Esophagus squamous epithelium (tissue), 5 donors: ENCODE measurements at regions not wholly inside any gene's neighbourhood (a gene's known extent, or its start where the extent isn't known, plus 50 kb on each side); places are given as distances from the start of the nearest gene placed in this dataset.

Experiments used
- DNase-seq: peaks from one replicate; lab custom pipeline; 2025; lab: John Stamatoyannopoulos, UW
- H3K27ac ChIP-seq, 4 donors: fragments of 200-600 bp; sonication (generic); one replicate each; pipeline ENCODE4 v1.5.1; 2016 to 2019; ENCODE audit warnings: mild to moderate bottlenecking in 1 of 4
- H3K27me3 ChIP-seq, 4 donors: fragments of 200-600 bp; sonication (generic); 1 replicate in 3 of 4; 2 replicates in 1 of 4; pipeline versions ENCODE4 v1.5.1 to v1.6.0; 2017 to 2021; ENCODE audit warnings: antibody characterized with exemption in 1 of 4
- H3K36me3 ChIP-seq, 3 donors: fragments of 200-600 bp; sonication (generic); one replicate each; pipeline ENCODE4 v1.5.1; 2016 to 2019
- H3K4me1 ChIP-seq, 3 donors: fragments of 200-600 bp; sonication (generic); one replicate each; pipeline ENCODE4 v1.5.1; 2017 to 2019
- H3K4me3 ChIP-seq, 4 donors: fragments of 200-600 bp; sonication (generic); 1 replicate in 3 of 4; 2 replicates in 1 of 4; pipeline ENCODE4 v1.5.1; 2016 to 2019; ENCODE audit warnings: mild to moderate bottlenecking in 2 of 4, moderate library complexity in 1 of 4
- H3K9me3 ChIP-seq, 3 donors: fragments of 200-600 bp; sonication (generic); one replicate each; pipeline ENCODE4 v1.5.1; 2016 to 2019
- POLR2A ChIP-seq, 4 donors: fragments of 450-650 bp; IDR thresholded peaks; one replicate each; pipeline ENCODE4 v1.6.1; 2017; ENCODE audit warnings: antibody characterized with exemption in 4 of 4, mild to moderate bottlenecking in 4 of 4, moderate library complexity in 3 of 4
- WGBS, 2 donors: methylation state at CpG; one replicate each; pipeline ENCODE4 v1.1.5; 2018; 5-methylcytosine and 5-hydroxymethylcytosine counted together
- intact Hi-C: fragments of 100-400 bp; cut with DNase I; formaldehyde crosslinking; loops from one replicate; pipeline ENCODE4 v1.15.0; 2022
- TF ChIP-seq, protein P1 (sequence below), 6 experiments: fragments of 450-650 bp in 4 of 6; fragments of 200-600 bp in 2 of 6; sonication (generic) in 2 of 6; IDR thresholded peaks; one replicate each; pipeline ENCODE4 v1.5.1; 2016 to 2019; ENCODE audit warnings: antibody characterized with exemption in 6 of 6, mild to moderate bottlenecking in 4 of 6, moderate library complexity in 4 of 6
- donor health status: DM: yes; HTN: yes; CAD: no.

DNA sequence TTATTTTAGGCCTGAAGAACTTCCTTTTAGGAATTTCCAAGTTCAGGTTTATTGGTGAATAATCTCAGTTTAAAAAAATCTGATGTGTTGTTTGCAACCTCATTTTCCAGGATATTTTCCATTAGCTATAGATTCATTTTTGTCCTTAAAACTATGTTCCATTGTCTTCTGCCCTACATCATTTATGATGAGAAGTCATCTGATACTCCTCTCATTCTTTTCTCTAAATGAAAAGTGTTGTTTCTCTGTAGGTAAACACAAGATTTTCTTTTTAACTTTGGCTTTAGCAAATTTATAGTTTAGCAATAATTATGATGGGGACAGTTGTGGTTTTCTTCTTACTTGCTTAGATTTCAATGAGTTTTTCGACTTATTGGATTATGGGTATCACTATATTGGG is 427.3 kb downstream of the DCDC2C start:
- no peak overlapping the region for H3K4me3 ChIP-seq
- H3K4me1 ChIP-seq = no peaks in the 10 kb centered on the region
- no peak overlapping the region for H3K27ac ChIP-seq
- intact Hi-C loops = no loop called here
- WGBS, 2 donors = 27 to 43% methylated on average over 1 of the region's 1 CpG
- no peaks in the 10 kb centered on the region for H3K36me3 ChIP-seq
- DNase-seq = no peak
- no peaks in the 10 kb centered on the region for H3K27me3 ChIP-seq
- peaks cover 0 to 32% (median 11%) of the 10 kb centered on the region in 3 donors for H3K9me3 ChIP-seq
- TF ChIP-seq POLR2A (IDR thresholded peaks at IDR 0.05) = no peak
- TF ChIP-seq, protein P1, sequence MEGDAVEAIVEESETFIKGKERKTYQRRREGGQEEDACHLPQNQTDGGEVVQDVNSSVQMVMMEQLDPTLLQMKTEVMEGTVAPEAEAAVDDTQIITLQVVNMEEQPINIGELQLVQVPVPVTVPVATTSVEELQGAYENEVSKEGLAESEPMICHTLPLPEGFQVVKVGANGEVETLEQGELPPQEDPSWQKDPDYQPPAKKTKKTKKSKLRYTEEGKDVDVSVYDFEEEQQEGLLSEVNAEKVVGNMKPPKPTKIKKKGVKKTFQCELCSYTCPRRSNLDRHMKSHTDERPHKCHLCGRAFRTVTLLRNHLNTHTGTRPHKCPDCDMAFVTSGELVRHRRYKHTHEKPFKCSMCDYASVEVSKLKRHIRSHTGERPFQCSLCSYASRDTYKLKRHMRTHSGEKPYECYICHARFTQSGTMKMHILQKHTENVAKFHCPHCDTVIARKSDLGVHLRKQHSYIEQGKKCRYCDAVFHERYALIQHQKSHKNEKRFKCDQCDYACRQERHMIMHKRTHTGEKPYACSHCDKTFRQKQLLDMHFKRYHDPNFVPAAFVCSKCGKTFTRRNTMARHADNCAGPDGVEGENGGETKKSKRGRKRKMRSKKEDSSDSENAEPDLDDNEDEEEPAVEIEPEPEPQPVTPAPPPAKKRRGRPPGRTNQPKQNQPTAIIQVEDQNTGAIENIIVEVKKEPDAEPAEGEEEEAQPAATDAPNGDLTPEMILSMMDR (IDR thresholded peaks at IDR 0.05) = no peak

DNA sequence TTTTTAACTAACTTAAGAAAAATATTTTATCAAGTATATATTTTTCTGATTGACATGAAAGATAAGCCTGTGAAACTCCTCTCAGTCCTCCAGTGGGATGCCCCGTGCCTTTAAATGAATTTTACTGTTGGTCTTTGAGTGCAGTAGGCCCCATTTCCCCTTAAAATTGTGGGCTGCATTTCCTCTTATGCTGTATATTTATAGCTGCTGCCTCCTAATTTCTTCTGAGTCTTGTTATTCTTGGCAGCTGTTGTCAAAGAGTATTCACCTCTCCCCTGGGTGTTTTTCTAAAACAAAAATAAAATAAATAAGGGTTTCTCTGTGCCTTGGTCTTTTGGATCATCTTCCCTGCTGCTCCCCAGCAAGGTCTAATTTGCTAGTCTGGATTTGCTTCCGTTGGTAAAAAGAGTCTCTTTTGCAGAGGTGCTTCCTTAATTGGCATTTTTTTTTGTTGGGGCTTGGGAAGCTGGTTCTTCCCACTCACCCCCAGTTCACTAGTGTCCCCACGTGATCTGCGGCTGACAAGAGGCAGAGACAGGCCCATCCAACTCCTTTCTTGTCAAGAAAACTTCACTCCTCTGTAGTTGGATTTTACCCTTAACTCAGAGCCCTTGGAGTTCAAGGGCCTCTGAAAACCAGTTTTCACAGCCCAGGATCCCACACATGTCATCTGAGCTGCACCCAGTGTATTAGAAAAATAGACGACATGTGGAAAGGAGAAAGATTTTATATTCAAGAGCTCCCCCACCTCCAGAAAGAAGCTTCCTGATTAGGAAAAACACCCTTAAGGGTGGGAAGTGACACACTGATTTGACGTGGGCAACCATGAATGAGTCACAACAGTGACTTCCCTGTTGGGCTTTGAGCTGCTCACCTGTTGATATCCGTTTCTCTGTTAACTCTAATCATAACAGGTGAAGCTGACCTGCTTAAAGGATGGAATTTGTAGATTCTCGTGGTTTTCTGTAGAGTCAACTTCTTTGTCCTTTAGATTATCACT is 431.5 kb downstream of the DCDC2C start:
- no peaks in the 10 kb centered on the region for H3K4me1 ChIP-seq
- intact Hi-C loops = no loop called here
- H3K9me3 ChIP-seq = peaks cover 0 to 31% (median 11%) of the 10 kb centered on the region in 3 donors
- no peak for DNase-seq
- no peaks in the 10 kb centered on the region for H3K27me3 ChIP-seq
- H3K36me3 ChIP-seq = no peaks in the 10 kb centered on the region
- WGBS, 2 donors = 32 to 35% methylated on average over 4 to 6 of the region's 8 CpGs
- TF ChIP-seq, protein P1 (IDR thresholded peaks at IDR 0.05) = no peak
- TF ChIP-seq POLR2A (IDR thresholded peaks at IDR 0.05) = no peak
- no peak overlapping the region for H3K4me3 ChIP-seq
- no peak overlapping the region for H3K27ac ChIP-seq

DNA sequence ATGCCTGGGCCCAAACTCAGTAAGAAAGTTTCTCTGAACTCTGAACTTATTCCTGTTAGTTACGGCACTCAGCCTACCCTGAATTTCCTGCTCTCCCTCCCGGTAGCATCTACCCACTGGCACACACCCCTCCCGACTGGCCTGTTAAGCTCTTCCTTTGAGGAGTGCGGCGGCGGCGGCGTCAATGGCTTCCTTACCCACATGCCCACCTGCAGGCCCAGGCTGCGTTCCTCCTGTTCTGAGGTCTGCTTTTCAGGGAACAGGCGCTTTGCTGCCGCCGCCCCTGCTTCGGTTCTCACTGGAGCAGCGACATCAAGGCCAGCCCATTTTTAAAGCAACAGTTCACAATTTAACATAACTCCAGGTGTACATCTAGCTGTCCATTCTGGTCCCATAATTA is 432.4 kb downstream of the DCDC2C start:
- TF ChIP-seq POLR2A (IDR thresholded peaks at IDR 0.05) = no peak
- TF ChIP-seq, protein P1 (IDR thresholded peaks at IDR 0.05) = no peak
- peaks cover 0 to 22% (median 11%) of the 10 kb centered on the region in 3 donors for H3K9me3 ChIP-seq
- no peaks in the 10 kb centered on the region for H3K4me1 ChIP-seq
- no peak overlapping the region for H3K27ac ChIP-seq
- intact Hi-C loops = no loop called here
- H3K36me3 ChIP-seq = no peaks in the 10 kb centered on the region
- WGBS, 2 donors = 88% methylated on average over 8 to 13 of the region's 14 CpGs
- DNase-seq = no peak
- no peaks in the 10 kb centered on the region for H3K27me3 ChIP-seq
- H3K4me3 ChIP-seq = no peak overlapping the region

DNA sequence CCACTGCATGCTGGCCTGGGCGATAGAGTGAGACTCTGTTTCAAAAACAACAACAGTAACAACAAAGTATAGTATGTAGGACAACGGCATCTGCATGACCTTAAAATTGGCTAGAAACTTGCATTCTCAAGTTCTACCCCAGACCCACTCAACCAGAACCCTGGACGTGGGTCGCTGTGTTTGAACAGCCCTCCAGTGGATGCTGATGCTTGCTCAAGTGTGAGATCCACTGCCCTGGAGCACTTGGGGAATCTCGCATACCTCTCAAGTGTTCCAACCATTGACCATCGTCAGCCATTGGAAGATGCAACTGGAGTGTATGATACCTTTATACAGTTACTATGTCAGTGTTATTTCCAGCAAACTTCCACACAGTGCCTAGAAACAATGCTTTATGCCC is 435.9 kb downstream of the DCDC2C start:
- TF ChIP-seq, protein P1 (IDR thresholded peaks at IDR 0.05) = no peak
- no peak for TF ChIP-seq POLR2A (IDR thresholded peaks at IDR 0.05)
- H3K27me3 ChIP-seq = no peaks in the 10 kb centered on the region
- no peaks in the 10 kb centered on the region for H3K4me1 ChIP-seq
- no peak for DNase-seq
- intact Hi-C loops = no loop called here
- H3K4me3 ChIP-seq = no peak overlapping the region
- no peaks in the 10 kb centered on the region for H3K9me3 ChIP-seq
- H3K36me3 ChIP-seq = no peaks in the 10 kb centered on the region
- no peak overlapping the region for H3K27ac ChIP-seq
- 54 to 81% methylated on average over 6 of the region's 6 CpGs for WGBS, 2 donors

DNA sequence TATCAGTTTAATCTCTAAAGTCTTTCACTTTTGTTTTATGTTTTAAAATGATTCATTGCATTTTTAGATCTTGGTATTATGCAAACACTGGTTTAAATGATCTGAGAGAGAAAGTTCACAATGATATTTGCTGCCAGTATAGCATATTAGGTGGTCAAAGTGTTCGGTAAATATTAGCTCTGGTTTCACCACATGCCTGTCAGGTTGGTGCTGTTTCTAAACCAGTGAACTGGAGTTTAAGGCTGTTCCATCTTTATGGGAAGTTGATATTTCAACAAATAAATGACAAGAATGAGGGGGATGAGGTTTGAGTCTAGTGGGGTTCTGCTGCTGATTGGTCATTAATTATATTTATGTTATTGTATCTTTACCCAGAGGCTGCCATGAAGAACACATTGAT is 436.4 kb downstream of the DCDC2C start:
- no peaks in the 10 kb centered on the region for H3K9me3 ChIP-seq
- TF ChIP-seq, protein P1 (IDR thresholded peaks at IDR 0.05) = no peak
- no peak for TF ChIP-seq POLR2A (IDR thresholded peaks at IDR 0.05)
- intact Hi-C loops = no loop called here
- no peaks in the 10 kb centered on the region for H3K4me1 ChIP-seq
- H3K4me3 ChIP-seq = no peak overlapping the region
- WGBS, 2 donors = 20 to 50% methylated on average over 1 of the region's 1 CpG
- no peaks in the 10 kb centered on the region for H3K27me3 ChIP-seq
- H3K27ac ChIP-seq = no peak overlapping the region
- DNase-seq = no peak
- no peaks in the 10 kb centered on the region for H3K36me3 ChIP-seq
